Adrenal gland (tissue), 5 donors: ENCODE measurements at regions not wholly inside any gene's neighbourhood (a gene's known extent, or its start where the extent isn't known, plus 50 kb on each side); places are given as distances from the start of the nearest gene placed in this dataset.

Experiments used
- CTCF ChIP-seq, 6 experiments: fragments of 450-650 bp in 4 of 6; fragments of 200-600 bp in 2 of 6; sonication (generic) in 1 of 6; IDR thresholded peaks; 1 replicate in 5 of 6; 2 replicates in 1 of 6; pipeline versions ENCODE4 v1.5.1 to v1.8.0; 2016 to 2021; ENCODE audit warnings: antibody characterized with exemption in 6 of 6, mild to moderate bottlenecking in 2 of 6, moderate library complexity in 1 of 6
- POLR2A ChIP-seq, 2 donors: fragments of 450-650 bp; IDR thresholded peaks; one replicate each; pipeline ENCODE4 v1.6.1; 2017; ENCODE audit warnings: antibody characterized with exemption in 2 of 2, mild to moderate bottlenecking in 2 of 2, moderate library complexity in 1 of 2
- donor health status: DM: no; HTN: no; CAD: no.

DNA sequence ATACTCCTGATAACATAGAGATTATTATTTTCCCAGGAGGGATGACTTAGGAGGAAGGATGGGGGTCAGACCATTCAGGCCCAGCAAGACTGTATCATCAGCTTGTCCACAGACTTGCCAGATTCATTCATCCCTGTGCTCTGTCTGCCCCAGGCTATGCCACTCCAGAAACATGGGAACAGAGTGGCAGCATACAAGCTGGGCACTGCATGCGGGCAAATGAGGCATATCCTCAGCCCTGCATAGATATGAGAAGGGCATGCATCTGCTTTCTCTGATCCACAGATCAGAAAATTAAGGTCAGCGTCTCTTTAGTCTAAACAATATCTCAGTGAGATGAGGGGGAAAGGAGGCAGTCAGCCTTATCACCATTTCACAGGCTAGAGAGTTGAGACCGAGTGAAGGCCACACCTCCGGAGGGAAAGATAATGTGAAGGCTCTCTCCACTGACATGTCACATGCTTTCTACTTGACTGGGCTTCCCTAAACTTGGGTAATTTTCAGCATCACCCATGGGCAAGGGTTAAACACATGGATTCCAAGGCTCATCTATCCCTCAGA is 140.5 kb downstream of the TFAP2B start:
- TF ChIP-seq POLR2A (IDR thresholded peaks at IDR 0.05) (no peak), CTCF (IDR thresholded peaks at IDR 0.05) (no peak)
